GM23338 (cell line): ENCODE measurements at regions not wholly inside any gene's neighbourhood (a gene's known extent, or its start where the extent isn't known, plus 50 kb on each side); places are given as distances from the start of the nearest gene placed in this dataset.

Source experiments
- ATAC-seq: fragments of 200-7000 bp; cut with Tn5 transposase; 3 replicates; pipeline ENCODE4 v1.9.1; 2020
- DNase-seq: peaks from one replicate; pipeline ENCODE4 v3.0.0-alpha.2; 2015; ENCODE audit warnings: low spot score
- H2AFZ ChIP-seq: fragments of 200-600 bp; sonication (generic); 2 replicates; pipeline ENCODE4 v1.8.0; 2016; ENCODE audit warnings: antibody characterized with exemption, mild to moderate bottlenecking, moderate library complexity
- H3F3A ChIP-seq: fragments of 200-600 bp; sonication (generic); replicated peaks from 2 replicates; pipeline ENCODE4 v1.8.0; 2017; ENCODE audit warnings: antibody characterized with exemption, mixed run types, low read depth
- H3K27ac ChIP-seq: fragments of 200-600 bp; sonication (generic); 2 replicates; pipeline ENCODE4 v1.6.1; 2016; ENCODE audit warnings: low read depth
- H3K27me3 ChIP-seq: fragments of 200-600 bp; sonication (generic); 2 replicates; pipeline ENCODE4 v1.8.0; 2016; ENCODE audit warnings: mild to moderate bottlenecking, mixed run types, moderate library complexity; ENCODE audit not compliant: insufficient read depth
- H3K36me3 ChIP-seq: fragments of 200-600 bp; sonication (generic); 2 replicates; pipeline ENCODE4 v1.8.0; 2016; ENCODE audit warnings: mild to moderate bottlenecking; ENCODE audit not compliant: insufficient read depth
- H3K4me1 ChIP-seq: fragments of 200-600 bp; sonication (generic); 2 replicates; pipeline ENCODE4 v1.8.0; 2016; ENCODE audit warnings: mild to moderate bottlenecking, moderate library complexity; ENCODE audit not compliant: insufficient read depth
- H3K4me2 ChIP-seq: fragments of 200-600 bp; sonication (generic); 2 replicates; pipeline ENCODE4 v1.7.1; 2017; ENCODE audit warnings: mixed run types
- H3K4me3 ChIP-seq: fragments of 200-600 bp; sonication (generic); 2 replicates; pipeline ENCODE4 v1.6.1; 2016; ENCODE audit warnings: mixed run types
- H3K79me2 ChIP-seq: fragments of 200-600 bp; sonication (generic); replicated peaks from 2 replicates; pipeline ENCODE4 v1.8.0; 2017; ENCODE audit warnings: mild to moderate bottlenecking; ENCODE audit not compliant: insufficient read depth
- H3K9me2 ChIP-seq: fragments of 200-600 bp; sonication (generic); 2 replicates; pipeline ENCODE4 v1.8.0; 2017; ENCODE audit not compliant: insufficient read depth
- H4K20me1 ChIP-seq: fragments of 200-600 bp; sonication (generic); replicated peaks from 2 replicates; pipeline ENCODE4 v1.8.0; 2017; ENCODE audit warnings: mild to moderate bottlenecking; ENCODE audit not compliant: insufficient read depth
- H3K27ac Mint-ChIP-seq: 2 replicates; pipeline ENCODE4 v1.8.0; 2020; ENCODE audit warnings: inconsistent platforms, mild to moderate bottlenecking, moderate library complexity, mixed read lengths
- H3K27me3 Mint-ChIP-seq: 3 replicates; pipeline ENCODE4 v1.8.0; 2022; ENCODE audit warnings: low read depth, mild to moderate bottlenecking, moderate library complexity, mixed read lengths, inconsistent platforms; ENCODE audit not compliant: insufficient read depth, poor library complexity
- H3K36me3 Mint-ChIP-seq: 3 replicates; pipeline ENCODE4 v1.8.0; 2021; ENCODE audit warnings: low read depth, mild to moderate bottlenecking, inconsistent platforms, moderate library complexity, mixed read lengths
- H3K4me1 Mint-ChIP-seq: 3 replicates; pipeline ENCODE4 v1.8.0; 2020; ENCODE audit warnings: mild to moderate bottlenecking, inconsistent platforms, mixed read lengths
- H3K4me3 Mint-ChIP-seq: 3 replicates; pipeline ENCODE4 v1.8.0; 2021; ENCODE audit warnings: moderate library complexity, mild to moderate bottlenecking, inconsistent platforms, mixed read lengths
- H3K9me3 Mint-ChIP-seq: 3 replicates; pipeline ENCODE4 v1.8.0; 2020; ENCODE audit warnings: moderate library complexity, mild to moderate bottlenecking, inconsistent platforms, mixed read lengths
- CREB1 ChIP-seq: fragments of 250-450 bp; sonication (Bioruptor Pico); IDR thresholded peaks from 2 replicates; pipeline ENCODE4 v1.5.0; 2020; ENCODE audit warnings: low read depth, mild to moderate bottlenecking, moderate library complexity
- EZH2 ChIP-seq: fragments of 200-600 bp; sonication (generic); IDR thresholded peaks from one replicate; pipeline ENCODE4 v1.8.0; 2017; ENCODE audit warnings: antibody characterized with exemption, mild to moderate bottlenecking, low read depth; ENCODE audit not compliant: unreplicated experiment
- EZH2phosphoT487 ChIP-seq: fragments of 200-600 bp; sonication (generic); IDR thresholded peaks from one replicate; pipeline ENCODE4 v1.8.1; 2018; ENCODE audit warnings: antibody characterized with exemption; ENCODE audit not compliant: unreplicated experiment
- JUNB ChIP-seq: IDR thresholded peaks from one replicate; pipeline ENCODE4 v1.6.1; 2016; ENCODE audit warnings: antibody characterized with exemption; ENCODE audit not compliant: unreplicated experiment
- NANOG ChIP-seq: IDR thresholded peaks from 2 replicates; pipeline ENCODE4 v1.6.1; 2016; ENCODE audit warnings: antibody characterized with exemption, borderline replicate concordance
- POLR2AphosphoS5 ChIP-seq: IDR thresholded peaks from 2 replicates; pipeline ENCODE4 v1.6.1; 2016; ENCODE audit warnings: antibody characterized with exemption, low read depth
- STAT1 ChIP-seq: IDR thresholded peaks from one replicate; pipeline ENCODE4 v1.6.1; 2016; ENCODE audit warnings: antibody characterized with exemption; ENCODE audit not compliant: unreplicated experiment
- ZNF114 ChIP-seq: fragments of 250-450 bp; sonication (Bioruptor Pico); IDR thresholded peaks from 2 replicates; pipeline ENCODE4 v1.5.0; 2020; ENCODE audit warnings: mild to moderate bottlenecking, moderate library complexity
- ZNF331 ChIP-seq: fragments of 250-450 bp; sonication (Bioruptor Pico); IDR thresholded peaks from 2 replicates; pipeline ENCODE4 v1.5.0; 2020; ENCODE audit warnings: low read depth, mild to moderate bottlenecking, moderate library complexity
- TF ChIP-seq, protein P1 (sequence below), 2 experiments: fragments of 200-600 bp in 1 of 2; sonication (generic) in 1 of 2; conservative IDR thresholded peaks; 2 replicates each; pipeline versions ENCODE4 v1.5.1 to v1.6.1; 2016 to 2017; ENCODE audit warnings: antibody characterized with exemption in 2 of 2, low read depth in 2 of 2, mild to moderate bottlenecking in 2 of 2, moderate library complexity in 1 of 2
- TF ChIP-seq, protein P2 (sequence below): IDR thresholded peaks from 2 replicates; pipeline ENCODE4 v1.6.1; 2016; ENCODE audit warnings: antibody characterized with exemption
- TF ChIP-seq, protein P3 (sequence below): IDR thresholded peaks from one replicate; pipeline ENCODE4 v1.6.1; 2018; ENCODE audit warnings: antibody characterized with exemption; ENCODE audit not compliant: unreplicated experiment
- TF ChIP-seq, protein P4 (sequence below): fragments of 250-450 bp; sonication (Bioruptor Pico); IDR thresholded peaks from 2 replicates; pipeline ENCODE4 v1.5.0; 2020; ENCODE audit warnings: mild to moderate bottlenecking, moderate library complexity

DNA sequence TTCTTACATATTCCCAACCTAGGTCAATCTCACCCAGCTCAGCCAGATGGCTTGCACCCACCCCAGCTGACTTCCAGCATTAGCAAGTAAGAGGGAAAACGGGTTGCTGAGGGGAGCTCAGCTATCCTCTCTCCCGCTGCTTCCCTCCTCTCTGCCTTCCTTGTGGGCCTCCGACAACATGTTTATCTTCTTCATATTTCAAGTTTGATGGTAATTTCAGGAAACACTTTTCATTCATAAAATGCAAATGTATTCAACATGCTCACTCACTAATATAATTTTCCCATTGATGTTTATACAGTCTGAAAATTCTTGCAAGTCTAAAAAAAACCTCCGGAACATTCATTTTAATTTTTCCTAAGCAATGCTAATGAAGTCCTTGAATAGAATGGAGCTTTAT, 372.5 kb upstream of the B3GAT1 start:
- no peak overlapping the region for H3K27ac Mint-ChIP-seq
- no peak for ATAC-seq

More for the DNA sequence above, 372.5 kb upstream of the B3GAT1 start:
- H3K79me2 ChIP-seq, result no peaks in the 10 kb centered on the region
- no peak overlapping the region for H3K27ac ChIP-seq
- H3K4me2 ChIP-seq, result no peak overlapping the region
- H3K27me3 Mint-ChIP-seq, result peaks cover 11% of the 10 kb centered on the region
- H3F3A ChIP-seq, result no peaks in the 10 kb centered on the region
- no peaks in the 10 kb centered on the region for H3K27me3 ChIP-seq
- TF ChIP-seq CREB1 (CRISPR knock-in tag) (no peak), EZH2 (no peak), NANOG (no peak), STAT1 (no peak), POLR2AphosphoS5 (no peak), EZH2phosphoT487 (no peak), ZNF331 (CRISPR knock-in tag) (no peak), JUNB (no peak), ZNF114 (CRISPR knock-in tag) (no peak)
- TF ChIP-seq, protein P1, sequence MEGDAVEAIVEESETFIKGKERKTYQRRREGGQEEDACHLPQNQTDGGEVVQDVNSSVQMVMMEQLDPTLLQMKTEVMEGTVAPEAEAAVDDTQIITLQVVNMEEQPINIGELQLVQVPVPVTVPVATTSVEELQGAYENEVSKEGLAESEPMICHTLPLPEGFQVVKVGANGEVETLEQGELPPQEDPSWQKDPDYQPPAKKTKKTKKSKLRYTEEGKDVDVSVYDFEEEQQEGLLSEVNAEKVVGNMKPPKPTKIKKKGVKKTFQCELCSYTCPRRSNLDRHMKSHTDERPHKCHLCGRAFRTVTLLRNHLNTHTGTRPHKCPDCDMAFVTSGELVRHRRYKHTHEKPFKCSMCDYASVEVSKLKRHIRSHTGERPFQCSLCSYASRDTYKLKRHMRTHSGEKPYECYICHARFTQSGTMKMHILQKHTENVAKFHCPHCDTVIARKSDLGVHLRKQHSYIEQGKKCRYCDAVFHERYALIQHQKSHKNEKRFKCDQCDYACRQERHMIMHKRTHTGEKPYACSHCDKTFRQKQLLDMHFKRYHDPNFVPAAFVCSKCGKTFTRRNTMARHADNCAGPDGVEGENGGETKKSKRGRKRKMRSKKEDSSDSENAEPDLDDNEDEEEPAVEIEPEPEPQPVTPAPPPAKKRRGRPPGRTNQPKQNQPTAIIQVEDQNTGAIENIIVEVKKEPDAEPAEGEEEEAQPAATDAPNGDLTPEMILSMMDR (conservative IDR thresholded peaks at IDR 0.05; ENCODE audit: low read depth in 2 of 2), result no peak
- TF ChIP-seq, protein P2, sequence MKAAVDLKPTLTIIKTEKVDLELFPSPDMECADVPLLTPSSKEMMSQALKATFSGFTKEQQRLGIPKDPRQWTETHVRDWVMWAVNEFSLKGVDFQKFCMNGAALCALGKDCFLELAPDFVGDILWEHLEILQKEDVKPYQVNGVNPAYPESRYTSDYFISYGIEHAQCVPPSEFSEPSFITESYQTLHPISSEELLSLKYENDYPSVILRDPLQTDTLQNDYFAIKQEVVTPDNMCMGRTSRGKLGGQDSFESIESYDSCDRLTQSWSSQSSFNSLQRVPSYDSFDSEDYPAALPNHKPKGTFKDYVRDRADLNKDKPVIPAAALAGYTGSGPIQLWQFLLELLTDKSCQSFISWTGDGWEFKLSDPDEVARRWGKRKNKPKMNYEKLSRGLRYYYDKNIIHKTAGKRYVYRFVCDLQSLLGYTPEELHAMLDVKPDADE, result no peak
- TF ChIP-seq, protein P3, sequence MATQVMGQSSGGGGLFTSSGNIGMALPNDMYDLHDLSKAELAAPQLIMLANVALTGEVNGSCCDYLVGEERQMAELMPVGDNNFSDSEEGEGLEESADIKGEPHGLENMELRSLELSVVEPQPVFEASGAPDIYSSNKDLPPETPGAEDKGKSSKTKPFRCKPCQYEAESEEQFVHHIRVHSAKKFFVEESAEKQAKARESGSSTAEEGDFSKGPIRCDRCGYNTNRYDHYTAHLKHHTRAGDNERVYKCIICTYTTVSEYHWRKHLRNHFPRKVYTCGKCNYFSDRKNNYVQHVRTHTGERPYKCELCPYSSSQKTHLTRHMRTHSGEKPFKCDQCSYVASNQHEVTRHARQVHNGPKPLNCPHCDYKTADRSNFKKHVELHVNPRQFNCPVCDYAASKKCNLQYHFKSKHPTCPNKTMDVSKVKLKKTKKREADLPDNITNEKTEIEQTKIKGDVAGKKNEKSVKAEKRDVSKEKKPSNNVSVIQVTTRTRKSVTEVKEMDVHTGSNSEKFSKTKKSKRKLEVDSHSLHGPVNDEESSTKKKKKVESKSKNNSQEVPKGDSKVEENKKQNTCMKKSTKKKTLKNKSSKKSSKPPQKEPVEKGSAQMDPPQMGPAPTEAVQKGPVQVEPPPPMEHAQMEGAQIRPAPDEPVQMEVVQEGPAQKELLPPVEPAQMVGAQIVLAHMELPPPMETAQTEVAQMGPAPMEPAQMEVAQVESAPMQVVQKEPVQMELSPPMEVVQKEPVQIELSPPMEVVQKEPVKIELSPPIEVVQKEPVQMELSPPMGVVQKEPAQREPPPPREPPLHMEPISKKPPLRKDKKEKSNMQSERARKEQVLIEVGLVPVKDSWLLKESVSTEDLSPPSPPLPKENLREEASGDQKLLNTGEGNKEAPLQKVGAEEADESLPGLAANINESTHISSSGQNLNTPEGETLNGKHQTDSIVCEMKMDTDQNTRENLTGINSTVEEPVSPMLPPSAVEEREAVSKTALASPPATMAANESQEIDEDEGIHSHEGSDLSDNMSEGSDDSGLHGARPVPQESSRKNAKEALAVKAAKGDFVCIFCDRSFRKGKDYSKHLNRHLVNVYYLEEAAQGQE, result no peak
- TF ChIP-seq, protein P4, sequence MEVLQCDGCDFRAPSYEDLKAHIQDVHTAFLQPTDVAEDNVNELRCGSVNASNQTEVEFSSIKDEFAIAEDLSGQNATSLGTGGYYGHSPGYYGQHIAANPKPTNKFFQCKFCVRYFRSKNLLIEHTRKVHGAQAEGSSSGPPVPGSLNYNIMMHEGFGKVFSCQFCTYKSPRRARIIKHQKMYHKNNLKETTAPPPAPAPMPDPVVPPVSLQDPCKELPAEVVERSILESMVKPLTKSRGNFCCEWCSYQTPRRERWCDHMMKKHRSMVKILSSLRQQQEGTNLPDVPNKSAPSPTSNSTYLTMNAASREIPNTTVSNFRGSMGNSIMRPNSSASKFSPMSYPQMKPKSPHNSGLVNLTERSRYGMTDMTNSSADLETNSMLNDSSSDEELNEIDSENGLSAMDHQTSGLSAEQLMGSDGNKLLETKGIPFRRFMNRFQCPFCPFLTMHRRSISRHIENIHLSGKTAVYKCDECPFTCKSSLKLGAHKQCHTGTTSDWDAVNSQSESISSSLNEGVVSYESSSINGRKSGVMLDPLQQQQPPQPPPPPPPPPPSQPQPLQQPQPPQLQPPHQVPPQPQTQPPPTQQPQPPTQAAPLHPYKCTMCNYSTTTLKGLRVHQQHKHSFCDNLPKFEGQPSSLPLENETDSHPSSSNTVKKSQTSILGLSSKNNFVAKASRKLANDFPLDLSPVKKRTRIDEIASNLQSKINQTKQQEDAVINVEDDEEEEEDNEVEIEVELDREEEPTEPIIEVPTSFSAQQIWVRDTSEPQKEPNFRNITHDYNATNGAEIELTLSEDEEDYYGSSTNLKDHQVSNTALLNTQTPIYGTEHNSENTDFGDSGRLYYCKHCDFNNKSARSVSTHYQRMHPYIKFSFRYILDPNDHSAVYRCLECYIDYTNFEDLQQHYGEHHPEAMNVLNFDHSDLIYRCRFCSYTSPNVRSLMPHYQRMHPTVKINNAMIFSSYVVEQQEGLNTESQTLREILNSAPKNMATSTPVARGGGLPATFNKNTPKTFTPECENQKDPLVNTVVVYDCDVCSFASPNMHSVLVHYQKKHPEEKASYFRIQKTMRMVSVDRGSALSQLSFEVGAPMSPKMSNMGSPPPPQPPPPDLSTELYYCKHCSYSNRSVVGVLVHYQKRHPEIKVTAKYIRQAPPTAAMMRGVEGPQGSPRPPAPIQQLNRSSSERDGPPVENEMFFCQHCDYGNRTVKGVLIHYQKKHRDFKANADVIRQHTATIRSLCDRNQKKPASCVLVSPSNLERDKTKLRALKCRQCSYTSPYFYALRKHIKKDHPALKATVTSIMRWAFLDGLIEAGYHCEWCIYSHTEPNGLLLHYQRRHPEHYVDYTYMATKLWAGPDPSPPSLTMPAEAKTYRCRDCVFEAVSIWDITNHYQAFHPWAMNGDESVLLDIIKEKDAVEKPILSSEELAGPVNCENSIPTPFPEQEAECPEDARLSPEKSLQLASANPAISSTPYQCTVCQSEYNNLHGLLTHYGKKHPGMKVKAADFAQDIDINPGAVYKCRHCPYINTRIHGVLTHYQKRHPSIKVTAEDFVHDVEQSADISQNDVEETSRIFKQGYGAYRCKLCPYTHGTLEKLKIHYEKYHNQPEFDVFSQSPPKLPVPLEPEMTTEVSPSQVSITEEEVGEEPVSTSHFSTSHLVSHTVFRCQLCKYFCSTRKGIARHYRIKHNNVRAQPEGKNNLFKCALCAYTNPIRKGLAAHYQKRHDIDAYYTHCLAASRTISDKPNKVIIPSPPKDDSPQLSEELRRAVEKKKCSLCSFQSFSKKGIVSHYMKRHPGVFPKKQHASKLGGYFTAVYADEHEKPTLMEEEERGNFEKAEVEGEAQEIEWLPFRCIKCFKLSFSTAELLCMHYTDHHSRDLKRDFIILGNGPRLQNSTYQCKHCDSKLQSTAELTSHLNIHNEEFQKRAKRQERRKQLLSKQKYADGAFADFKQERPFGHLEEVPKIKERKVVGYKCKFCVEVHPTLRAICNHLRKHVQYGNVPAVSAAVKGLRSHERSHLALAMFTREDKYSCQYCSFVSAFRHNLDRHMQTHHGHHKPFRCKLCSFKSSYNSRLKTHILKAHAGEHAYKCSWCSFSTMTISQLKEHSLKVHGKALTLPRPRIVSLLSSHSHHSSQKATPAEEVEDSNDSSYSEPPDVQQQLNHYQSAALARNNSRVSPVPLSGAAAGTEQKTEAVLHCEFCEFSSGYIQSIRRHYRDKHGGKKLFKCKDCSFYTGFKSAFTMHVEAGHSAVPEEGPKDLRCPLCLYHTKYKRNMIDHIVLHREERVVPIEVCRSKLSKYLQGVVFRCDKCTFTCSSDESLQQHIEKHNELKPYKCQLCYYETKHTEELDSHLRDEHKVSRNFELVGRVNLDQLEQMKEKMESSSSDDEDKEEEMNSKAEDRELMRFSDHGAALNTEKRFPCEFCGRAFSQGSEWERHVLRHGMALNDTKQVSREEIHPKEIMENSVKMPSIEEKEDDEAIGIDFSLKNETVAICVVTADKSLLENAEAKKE (CRISPR knock-in tag), result no peak
- no peaks in the 10 kb centered on the region for H3K36me3 ChIP-seq
- H3K4me3 Mint-ChIP-seq, result no peak overlapping the region
- no peak overlapping the region for H3K4me3 ChIP-seq
- no peaks in the 10 kb centered on the region for H4K20me1 ChIP-seq
- no peak for DNase-seq
- no peaks in the 10 kb centered on the region for H3K36me3 Mint-ChIP-seq
- H3K4me1 Mint-ChIP-seq, result peaks cover 4% of the 10 kb centered on the region; the same call in 2 of the 3 replicates
- H3K9me3 Mint-ChIP-seq, result no peaks in the 10 kb centered on the region
- H3K4me1 ChIP-seq, result no peaks in the 10 kb centered on the region
- no peaks in the 10 kb centered on the region for H3K9me2 ChIP-seq
- H2AFZ ChIP-seq, result no peak overlapping the region
